DND-41 (cell line): ENCODE measurements at regions not wholly inside any gene's neighbourhood (a gene's known extent, or its start where the extent isn't known, plus 50 kb on each side); places are given as distances from the start of the nearest gene placed in this dataset.

Source experiments
- ATAC-seq: fragments of 200-7000 bp; cut with Tn5 transposase; 3 replicates; pipeline ENCODE4 v1.9.1; 2021; ENCODE audit warnings: low read depth; ENCODE audit not compliant: insufficient read depth
- DNase-seq: peaks from one replicate; pipeline ENCODE4 v3.0.0-alpha.2; 2020
- H2AFZ ChIP-seq: 2 replicates; pipeline ENCODE4 v1.6.0; 2012; ENCODE audit warnings: low read depth, low read length
- H3K27ac ChIP-seq: 2 replicates; pipeline ENCODE4 v1.5.1; 2012; ENCODE audit warnings: low read length, inconsistent platforms
- H3K27me3 ChIP-seq: fragments of 200-600 bp; sonication (generic); 2 replicates; pipeline ENCODE4 v1.6.0; 2012; ENCODE audit warnings: low read length, mild to moderate bottlenecking, inconsistent platforms; ENCODE audit not compliant: insufficient read depth, poor library complexity
- H3K36me3 ChIP-seq: 2 replicates; pipeline ENCODE4 v1.5.1; 2012; ENCODE audit warnings: low read length, inconsistent platforms; ENCODE audit not compliant: insufficient read depth
- H3K4me1 ChIP-seq: 2 replicates; pipeline ENCODE4 v1.5.1; 2012; ENCODE audit warnings: mild to moderate bottlenecking, low read length; ENCODE audit not compliant: insufficient read depth
- H3K4me2 ChIP-seq: 2 replicates; pipeline ENCODE4 v1.6.0; 2012; ENCODE audit warnings: mild to moderate bottlenecking, moderate library complexity, low read length, inconsistent platforms; ENCODE audit not compliant: insufficient read depth
- H3K4me3 ChIP-seq, 2 experiments: fragments of 200-600 bp in 1 of 2; shearing (Covaris generic) in 1 of 2; 2 replicates each; pipeline ENCODE4 v1.5.1; 2012 to 2016; ENCODE audit warnings: inconsistent platforms in 2 of 2, low read length in 2 of 2, mild to moderate bottlenecking in 2 of 2, low read depth in 1 of 2, moderate library complexity in 1 of 2
- H3K79me2 ChIP-seq: 2 replicates; pipeline ENCODE4 v1.6.0; 2012; ENCODE audit warnings: low read length, inconsistent platforms; ENCODE audit not compliant: insufficient read depth
- H3K9ac ChIP-seq: 2 replicates; pipeline ENCODE4 v1.6.0; 2012; ENCODE audit warnings: low read depth, mild to moderate bottlenecking, inconsistent platforms, low read length, moderate library complexity
- H3K9me3 ChIP-seq: 2 replicates; pipeline ENCODE4 v1.5.1; 2012; ENCODE audit warnings: low read length, moderate library complexity, mild to moderate bottlenecking, inconsistent platforms; ENCODE audit not compliant: insufficient read depth, severe bottlenecking
- H4K20me1 ChIP-seq: 2 replicates; pipeline ENCODE4 v1.6.0; 2012; ENCODE audit warnings: low read length; ENCODE audit not compliant: insufficient read depth
- EZH2 ChIP-seq: IDR thresholded peaks from 3 replicates; pipeline ENCODE4 v1.6.1; 2012; ENCODE audit warnings: borderline replicate concordance, low read depth, mild to moderate bottlenecking, moderate library complexity, low read length, inconsistent platforms; ENCODE audit not compliant: severe bottlenecking
- TF ChIP-seq, protein P1 (sequence below): IDR thresholded peaks from 2 replicates; pipeline ENCODE4 v1.5.1; 2012; ENCODE audit warnings: borderline replicate concordance, low read length, moderate library complexity, mild to moderate bottlenecking; ENCODE audit not compliant: poor library complexity, severe bottlenecking; ENCODE audit errors: extremely low read depth

DNA sequence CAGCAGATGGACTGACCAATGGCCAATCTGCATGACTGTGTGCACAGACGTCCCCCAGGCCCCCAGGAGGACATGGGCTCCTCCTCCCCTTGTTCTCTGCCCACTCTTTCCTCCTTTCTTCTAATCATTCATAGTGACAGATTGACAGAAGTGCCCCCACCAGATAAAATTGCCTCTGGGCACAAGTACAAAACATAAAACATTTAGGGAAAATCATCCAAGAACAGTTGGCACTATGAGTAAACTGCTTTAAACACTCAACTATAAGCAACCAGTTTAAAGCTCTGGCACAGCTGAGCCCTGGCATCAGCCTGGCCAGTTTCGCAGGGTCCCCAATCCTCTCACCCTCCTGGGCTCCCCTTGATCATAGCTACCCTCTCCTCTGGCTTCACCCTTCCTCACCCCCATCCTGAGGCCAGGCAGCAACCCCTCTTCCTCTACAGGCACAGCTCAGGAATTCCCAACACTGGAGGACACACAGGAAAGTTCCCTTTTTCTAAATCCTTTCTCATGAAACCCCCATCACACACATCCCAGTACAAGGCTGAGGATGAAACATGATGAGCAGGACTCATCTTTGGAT lies 232.9 kb downstream of the BUD13 start:
- Histone ChIP-seq H3K27me3 (peaks cover 43% of the 10 kb centered on the region), H3K4me1 (no peaks in the 10 kb centered on the region), H3K4me3 (no peak overlapping the region), H3K4me2 (no peak overlapping the region), H2AFZ (no peak overlapping the region), H3K36me3 (no peaks in the 10 kb centered on the region), H3K79me2 (no peaks in the 10 kb centered on the region), H3K9ac (no peak overlapping the region), H4K20me1 (no peaks in the 10 kb centered on the region), H3K27ac (no peak overlapping the region), H3K9me3 (no peaks in the 10 kb centered on the region)
- ATAC-seq (no peak), DNase-seq (no peak)
- TF ChIP-seq, protein P1, sequence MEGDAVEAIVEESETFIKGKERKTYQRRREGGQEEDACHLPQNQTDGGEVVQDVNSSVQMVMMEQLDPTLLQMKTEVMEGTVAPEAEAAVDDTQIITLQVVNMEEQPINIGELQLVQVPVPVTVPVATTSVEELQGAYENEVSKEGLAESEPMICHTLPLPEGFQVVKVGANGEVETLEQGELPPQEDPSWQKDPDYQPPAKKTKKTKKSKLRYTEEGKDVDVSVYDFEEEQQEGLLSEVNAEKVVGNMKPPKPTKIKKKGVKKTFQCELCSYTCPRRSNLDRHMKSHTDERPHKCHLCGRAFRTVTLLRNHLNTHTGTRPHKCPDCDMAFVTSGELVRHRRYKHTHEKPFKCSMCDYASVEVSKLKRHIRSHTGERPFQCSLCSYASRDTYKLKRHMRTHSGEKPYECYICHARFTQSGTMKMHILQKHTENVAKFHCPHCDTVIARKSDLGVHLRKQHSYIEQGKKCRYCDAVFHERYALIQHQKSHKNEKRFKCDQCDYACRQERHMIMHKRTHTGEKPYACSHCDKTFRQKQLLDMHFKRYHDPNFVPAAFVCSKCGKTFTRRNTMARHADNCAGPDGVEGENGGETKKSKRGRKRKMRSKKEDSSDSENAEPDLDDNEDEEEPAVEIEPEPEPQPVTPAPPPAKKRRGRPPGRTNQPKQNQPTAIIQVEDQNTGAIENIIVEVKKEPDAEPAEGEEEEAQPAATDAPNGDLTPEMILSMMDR: no peak
- no peak for TF ChIP-seq EZH2

DNA sequence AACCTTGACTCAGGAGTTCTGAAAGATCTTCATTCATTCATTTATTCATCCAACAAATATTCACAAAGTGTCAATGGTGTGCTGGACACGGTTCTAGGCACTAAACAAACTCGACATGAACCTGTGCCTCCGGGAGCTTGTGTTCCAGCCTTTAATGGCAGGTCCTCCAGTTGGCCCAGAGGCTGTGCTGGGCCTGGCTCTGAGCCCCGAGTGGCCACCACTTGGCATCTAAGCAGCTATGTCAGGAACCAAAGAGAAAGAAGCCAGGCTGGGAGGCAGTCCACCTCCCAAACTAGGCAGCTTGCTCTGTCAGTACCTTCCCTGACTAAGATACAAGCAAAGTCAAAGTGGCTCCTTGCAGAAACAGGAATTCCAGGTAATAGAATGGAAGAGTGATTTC lies 233.6 kb downstream of the BUD13 start:
- H3K4me3 ChIP-seq: no peak overlapping the region
- H3K9ac ChIP-seq: no peak overlapping the region
- TF ChIP-seq, protein P1: no peak
- H3K4me2 ChIP-seq: no peak overlapping the region
- H3K36me3 ChIP-seq: no peaks in the 10 kb centered on the region
- ATAC-seq (no peak), DNase-seq (no peak)
- H3K4me1 ChIP-seq: no peaks in the 10 kb centered on the region
- H3K9me3 ChIP-seq: no peaks in the 10 kb centered on the region
- H3K79me2 ChIP-seq: no peaks in the 10 kb centered on the region
- H4K20me1 ChIP-seq: no peaks in the 10 kb centered on the region
- peaks cover 45% of the 10 kb centered on the region for H3K27me3 ChIP-seq
- H2AFZ ChIP-seq: no peak overlapping the region
- H3K27ac ChIP-seq: no peak overlapping the region

DNA sequence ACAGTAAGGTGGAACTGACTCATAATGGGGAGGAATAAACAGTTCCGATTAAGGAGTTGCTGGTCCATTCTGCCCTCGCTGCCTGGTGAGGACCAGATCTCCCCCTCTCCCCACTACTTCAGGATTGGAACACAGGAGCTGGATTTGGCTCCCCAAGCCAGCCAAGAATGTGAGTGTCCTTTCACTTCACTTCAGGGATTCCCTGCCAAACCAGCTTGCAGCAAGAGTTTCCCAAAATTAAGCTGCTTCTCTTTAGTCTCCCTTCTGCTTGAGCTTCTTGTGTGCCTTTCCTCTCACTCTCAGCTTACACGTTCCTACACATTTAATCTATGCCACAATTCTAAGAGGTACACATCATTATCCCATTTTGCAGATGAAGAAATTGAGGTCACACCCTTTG lies 234.1 kb downstream of the BUD13 start:
- no peak for ATAC-seq
- Histone ChIP-seq H3K79me2 (no peaks in the 10 kb centered on the region), H4K20me1 (no peaks in the 10 kb centered on the region), H3K4me2 (no peak overlapping the region), H3K9me3 (no peaks in the 10 kb centered on the region), H3K36me3 (no peaks in the 10 kb centered on the region), H2AFZ (no peak overlapping the region), H3K27me3 (peaks cover 48% of the 10 kb centered on the region), H3K4me1 (no peaks in the 10 kb centered on the region), H3K27ac (no peak overlapping the region), H3K9ac (no peak overlapping the region), H3K4me3 (no peak overlapping the region)
- TF ChIP-seq EZH2: no peak
- TF ChIP-seq, protein P1: no peak
- no peak for DNase-seq

DNA sequence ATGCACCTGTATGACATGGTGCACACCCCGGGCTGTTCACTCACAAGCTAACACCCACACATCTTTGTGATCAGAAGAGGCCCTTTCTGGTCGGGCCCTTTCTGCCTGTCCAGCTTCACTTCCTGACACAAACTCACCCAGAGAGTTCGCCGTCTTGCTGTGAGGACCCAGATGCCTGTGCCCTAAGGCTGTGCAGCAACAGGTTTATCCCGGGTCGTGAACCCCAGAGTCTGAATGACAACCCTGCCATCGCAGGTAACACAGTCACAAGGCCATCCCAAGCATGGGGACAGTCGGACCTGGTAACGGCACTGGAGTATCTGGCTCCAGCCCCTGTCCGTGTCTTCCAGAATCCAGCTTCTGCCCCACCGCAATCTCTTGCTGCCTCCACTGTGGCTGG lies 235.1 kb downstream of the BUD13 start:
- H3K9me3 ChIP-seq: no peaks in the 10 kb centered on the region
- no peaks in the 10 kb centered on the region for H3K4me1 ChIP-seq
- H3K4me2 ChIP-seq: no peak overlapping the region
- TF ChIP-seq EZH2: no peak
- TF ChIP-seq, protein P1: no peak
- ATAC-seq (no peak), DNase-seq (no peak)
- H3K27me3 ChIP-seq: peaks cover 42% of the 10 kb centered on the region
- H3K36me3 ChIP-seq: no peaks in the 10 kb centered on the region
- H3K4me3 ChIP-seq: no peak overlapping the region
- H3K9ac ChIP-seq: no peak overlapping the region
- no peaks in the 10 kb centered on the region for H4K20me1 ChIP-seq
- no peak overlapping the region for H3K27ac ChIP-seq
- H2AFZ ChIP-seq: no peak overlapping the region
- H3K79me2 ChIP-seq: no peaks in the 10 kb centered on the region
